CD4-positive, alpha-beta T cell treated with Interleukin-4 for 4 hours (primary cell): ENCODE measurements at regions not wholly inside any gene's neighbourhood (a gene's known extent, or its start where the extent isn't known, plus 50 kb on each side); places are given as distances from the start of the nearest gene placed in this dataset.
"Not testable (repeated sequence)": the region's sequence is repeated elsewhere in the genome, so short reads cannot be mapped to it uniquely, and the experiment has no call there.

ENCODE experiments used
- DNase-seq: peaks from one replicate; pipeline ENCODE4 v3.0.0-alpha.2; 2020

- DNase-seq, result no peak
Observed at GRCh38 chr12:93980711-93981110, 167.7 kb upstream of the PLXNC1 start.

GRCh38 chr12:93981411-93981810, 167.0 kb upstream of the PLXNC1 start:
- DNase-seq, result no peak

- no peak for DNase-seq
Observed at GRCh38 chr12:93982771-93983315, 165.5 kb upstream of the PLXNC1 start.

- no peak for DNase-seq
Observed at GRCh38 chr12:93984005-93984404, 164.4 kb upstream of the PLXNC1 start.

- no peak for DNase-seq
Observed at GRCh38 chr12:93989949-93990348, 158.4 kb upstream of the PLXNC1 start.

- DNase-seq, result no peak
Observed at GRCh38 chr12:93990832-93991803, 157.3 kb upstream of the PLXNC1 start.

GRCh38 chr12:93991829-93992461, 156.4 kb upstream of the PLXNC1 start:
- DNase-seq, result no peak

- DNase-seq, result no peak
Observed at GRCh38 chr12:93994721-93995120, 153.7 kb upstream of the PLXNC1 start.

GRCh38 chr12:93996321-93996720, 152.1 kb upstream of the PLXNC1 start:
- DNase-seq, result no peak

- no peak for DNase-seq
Observed at GRCh38 chr12:94001691-94002090, 146.7 kb upstream of the PLXNC1 start.

GRCh38 chr12:94002925-94003324, 145.5 kb upstream of the PLXNC1 start:
- not testable (repeated sequence) for DNase-seq

- DNase-seq, result peak; percentile 51
Observed at GRCh38 chr12:94007833-94008232, 140.5 kb upstream of the PLXNC1 start.

- DNase-seq, result no peak
Observed at GRCh38 chr12:94010307-94010706, 138.1 kb upstream of the PLXNC1 start.

GRCh38 chr12:94012071-94012470, 136.3 kb upstream of the PLXNC1 start:
- DNase-seq, result no peak

- no peak for DNase-seq
Observed at GRCh38 chr12:94012590-94012989, 135.8 kb upstream of the PLXNC1 start.

- DNase-seq, result not testable (repeated sequence)
Observed at GRCh38 chr12:94017247-94017646, 131.1 kb upstream of the PLXNC1 start.

- DNase-seq, result no peak
Observed at GRCh38 chr12:94020335-94020734, 128.0 kb upstream of the PLXNC1 start.

GRCh38 chr12:94023879-94024278, 124.5 kb upstream of the PLXNC1 start:
- no peak for DNase-seq

GRCh38 chr12:94025068-94025467, 123.3 kb upstream of the PLXNC1 start:
- no peak for DNase-seq

GRCh38 chr12:94025756-94026155, 122.6 kb upstream of the PLXNC1 start:
- no peak for DNase-seq

GRCh38 chr12:94026596-94026995, 121.8 kb upstream of the PLXNC1 start:
- DNase-seq, result no peak

- no peak for DNase-seq
Observed at GRCh38 chr12:94027561-94027960, 120.8 kb upstream of the PLXNC1 start.

- DNase-seq, result no peak
Observed at GRCh38 chr12:94031763-94032162, 116.6 kb upstream of the PLXNC1 start.

GRCh38 chr12:94032368-94032767, 116.0 kb upstream of the PLXNC1 start:
- DNase-seq, result no peak
